Stimulated activated effector memory CD8-positive, alpha-beta T cell treated with anti-CD3 and anti-CD28 coated beads, Interleukin-12 subunit alpha, Interleukin-12 subunit beta, amount 100 ng/mL, for 72 hours (primary cell): ENCODE measurements at regions not wholly inside any gene's neighbourhood (a gene's known extent, or its start where the extent isn't known, plus 50 kb on each side); places are given as distances from the start of the nearest gene placed in this dataset.

ENCODE experiments used
- ATAC-seq: fragments of 150-1000 bp; cut with Tn5 transposase; 2 replicates; pipeline ENCODE4 v1.10.0; 2021
- DNase-seq, 2 donors: peaks; one replicate each; pipeline ENCODE4 v3.0.0; 2021 to 2022; ENCODE audit warnings: low spot score in 2 of 2
- H3K27ac Mint-ChIP-seq: one replicate; pipeline ENCODE4 v1.8.0; 2022; ENCODE audit warnings: mild to moderate bottlenecking, mixed read lengths
- H3K36me3 Mint-ChIP-seq: one replicate; pipeline ENCODE4 v1.8.0; 2022; ENCODE audit warnings: mild to moderate bottlenecking, mixed read lengths
- H3K4me1 Mint-ChIP-seq: one replicate; pipeline ENCODE4 v1.8.0; 2022; ENCODE audit warnings: mixed read lengths
- H3K4me3 Mint-ChIP-seq: one replicate; pipeline ENCODE4 v1.8.0; 2022; ENCODE audit warnings: mild to moderate bottlenecking, mixed read lengths
- H3K9me3 Mint-ChIP-seq: one replicate; pipeline ENCODE4 v1.8.0; 2022; ENCODE audit warnings: mixed read lengths

- peaks cover 11% of the 10 kb centered on the region for H3K9me3 Mint-ChIP-seq
- no peak for DNase-seq
- ATAC-seq, result no peak
Measured at GRCh38 chr1:188420177-188420576, 1591.4 kb downstream of the PLA2G4A start.

GRCh38 chr1:188423073-188423472, 1594.3 kb downstream of the PLA2G4A start:
- Mint-ChIP-seq H3K4me3 (no peak overlapping the region), H3K27ac (no peak overlapping the region), H3K4me1 (no peaks in the 10 kb centered on the region), H3K9me3 (peaks cover 15% of the 10 kb centered on the region), H3K36me3 (no peaks in the 10 kb centered on the region)
- ATAC-seq, result no peak
- no peak for DNase-seq

More at GRCh38 chr1:188420177-188420576, 1591.4 kb downstream of the PLA2G4A start:
- Mint-ChIP-seq H3K27ac (no peak overlapping the region), H3K36me3 (no peaks in the 10 kb centered on the region), H3K4me1 (no peaks in the 10 kb centered on the region), H3K4me3 (no peak overlapping the region)

GRCh38 chr1:188424176-188424575, 1595.4 kb downstream of the PLA2G4A start:
- no peak overlapping the region for H3K4me3 Mint-ChIP-seq
- ATAC-seq, result no peak
- DNase-seq, result no peak
- no peak overlapping the region for H3K27ac Mint-ChIP-seq
- H3K36me3 Mint-ChIP-seq, result no peaks in the 10 kb centered on the region
- H3K9me3 Mint-ChIP-seq, result peaks cover 18% of the 10 kb centered on the region
- no peaks in the 10 kb centered on the region for H3K4me1 Mint-ChIP-seq

GRCh38 chr1:188425687-188426086, 1596.9 kb downstream of the PLA2G4A start:
- Mint-ChIP-seq H3K27ac (no peak overlapping the region), H3K4me3 (no peak overlapping the region), H3K4me1 (no peaks in the 10 kb centered on the region), H3K9me3 (peaks cover 18% of the 10 kb centered on the region), H3K36me3 (no peaks in the 10 kb centered on the region)
- DNase-seq (no peak), ATAC-seq (no peak)

GRCh38 chr1:188426561-188426960, 1597.8 kb downstream of the PLA2G4A start:
- Mint-ChIP-seq H3K9me3 (peaks cover 18% of the 10 kb centered on the region), H3K27ac (no peak overlapping the region), H3K4me3 (no peak overlapping the region), H3K36me3 (no peaks in the 10 kb centered on the region), H3K4me1 (no peaks in the 10 kb centered on the region)
- no peak for ATAC-seq
- no peak for DNase-seq

- no peak for DNase-seq
Measured at GRCh38 chr1:188427642-188428041, 1598.9 kb downstream of the PLA2G4A start.

GRCh38 chr1:188429386-188429785, 1600.6 kb downstream of the PLA2G4A start:
- Mint-ChIP-seq H3K36me3 (no peaks in the 10 kb centered on the region), H3K4me3 (no peak overlapping the region), H3K9me3 (peaks cover 18% of the 10 kb centered on the region), H3K4me1 (no peaks in the 10 kb centered on the region), H3K27ac (no peak overlapping the region)
- DNase-seq, result no peak
- no peak for ATAC-seq

More at GRCh38 chr1:188427642-188428041, 1598.9 kb downstream of the PLA2G4A start:
- Mint-ChIP-seq H3K9me3 (peaks cover 18% of the 10 kb centered on the region), H3K36me3 (no peaks in the 10 kb centered on the region), H3K27ac (no peak overlapping the region), H3K4me3 (no peak overlapping the region), H3K4me1 (no peaks in the 10 kb centered on the region)
- no peak for ATAC-seq

- Mint-ChIP-seq H3K27ac (no peak overlapping the region), H3K36me3 (no peaks in the 10 kb centered on the region), H3K9me3 (peaks cover 8% of the 10 kb centered on the region), H3K4me3 (no peak overlapping the region), H3K4me1 (no peaks in the 10 kb centered on the region)
- ATAC-seq (no peak), DNase-seq (no peak)
Measured at GRCh38 chr1:188432427-188432826, 1603.7 kb downstream of the PLA2G4A start.

- Mint-ChIP-seq H3K36me3 (no peaks in the 10 kb centered on the region), H3K4me3 (no peak overlapping the region), H3K27ac (no peak overlapping the region), H3K9me3 (peaks cover 9% of the 10 kb centered on the region), H3K4me1 (no peaks in the 10 kb centered on the region)
- ATAC-seq (no peak), DNase-seq (no peak)
Measured at GRCh38 chr1:188433425-188433824, 1604.7 kb downstream of the PLA2G4A start.

GRCh38 chr1:188444526-188444925, 1615.8 kb downstream of the PLA2G4A start:
- Mint-ChIP-seq H3K4me1 (no peaks in the 10 kb centered on the region), H3K9me3 (peaks cover 8% of the 10 kb centered on the region), H3K36me3 (no peaks in the 10 kb centered on the region), H3K27ac (no peak overlapping the region), H3K4me3 (no peak overlapping the region)
- ATAC-seq (no peak), DNase-seq (no peak)

- DNase-seq (no peak), ATAC-seq (no peak)
- Mint-ChIP-seq H3K4me1 (no peaks in the 10 kb centered on the region), H3K36me3 (no peaks in the 10 kb centered on the region), H3K4me3 (no peak overlapping the region), H3K9me3 (peaks cover 6% of the 10 kb centered on the region), H3K27ac (no peak overlapping the region)
Measured at GRCh38 chr1:188462837-188463236, 1634.1 kb downstream of the PLA2G4A start.

GRCh38 chr1:188463919-188464318, 1635.2 kb downstream of the PLA2G4A start:
- H3K27ac Mint-ChIP-seq, result no peak overlapping the region

GRCh38 chr1:188466539-188466938, 1637.8 kb downstream of the PLA2G4A start:
- H3K27ac Mint-ChIP-seq, result no peak overlapping the region
- peaks cover 3% of the 10 kb centered on the region for H3K9me3 Mint-ChIP-seq
- no peak for ATAC-seq
- no peak for DNase-seq
- no peak overlapping the region for H3K4me3 Mint-ChIP-seq
- no peaks in the 10 kb centered on the region for H3K4me1 Mint-ChIP-seq
- H3K36me3 Mint-ChIP-seq, result no peaks in the 10 kb centered on the region

More at GRCh38 chr1:188463919-188464318, 1635.2 kb downstream of the PLA2G4A start:
- no peak for ATAC-seq
- H3K4me1 Mint-ChIP-seq, result no peaks in the 10 kb centered on the region
- no peak for DNase-seq
- H3K4me3 Mint-ChIP-seq, result no peak overlapping the region
- H3K36me3 Mint-ChIP-seq, result no peaks in the 10 kb centered on the region
- peaks cover 3% of the 10 kb centered on the region for H3K9me3 Mint-ChIP-seq

GRCh38 chr1:188476606-188477005, 1647.9 kb downstream of the PLA2G4A start:
- DNase-seq, result no peak
- Mint-ChIP-seq H3K4me1 (no peaks in the 10 kb centered on the region), H3K9me3 (peaks cover 19% of the 10 kb centered on the region), H3K36me3 (no peaks in the 10 kb centered on the region), H3K27ac (no peak overlapping the region), H3K4me3 (no peak overlapping the region)
- ATAC-seq, result no peak

- Mint-ChIP-seq H3K27ac (no peak overlapping the region), H3K4me3 (no peak overlapping the region), H3K36me3 (no peaks in the 10 kb centered on the region), H3K4me1 (no peaks in the 10 kb centered on the region), H3K9me3 (peaks cover 10% of the 10 kb centered on the region)
- DNase-seq, result no peak
- no peak for ATAC-seq
Measured at GRCh38 chr1:188489336-188490112, 1660.8 kb downstream of the PLA2G4A start.

- no peak for DNase-seq
- Mint-ChIP-seq H3K9me3 (peaks cover 17% of the 10 kb centered on the region), H3K4me3 (no peak overlapping the region)
Measured at GRCh38 chr1:188496506-188496905, 1667.8 kb downstream of the PLA2G4A start.

More at GRCh38 chr1:188496506-188496905, 1667.8 kb downstream of the PLA2G4A start:
- no peak for ATAC-seq
- no peak overlapping the region for H3K27ac Mint-ChIP-seq
- no peaks in the 10 kb centered on the region for H3K36me3 Mint-ChIP-seq
- no peaks in the 10 kb centered on the region for H3K4me1 Mint-ChIP-seq
